MM.1S (cell line): ENCODE measurements at regions not wholly inside any gene's neighbourhood (a gene's known extent, or its start where the extent isn't known, plus 50 kb on each side); places are given as distances from the start of the nearest gene placed in this dataset.

Experiments used
- CTCF ChIP-seq: fragments of 300-600 bp; sonication (generic); IDR thresholded peaks from 2 replicates; pipeline ENCODE4 v1.5.1; 2016; ENCODE audit warnings: antibody characterized with exemption, low read length, mixed read lengths
- EZH2 ChIP-seq: fragments of 300-600 bp; sonication (generic); optimal IDR thresholded peaks from 2 replicates; pipeline ENCODE3; 2017; ENCODE audit warnings: low read depth, mild to moderate bottlenecking, antibody characterized with exemption, low read length, mixed read lengths
- EZH2phosphoT487 ChIP-seq: fragments of 300-600 bp; sonication (generic); IDR thresholded peaks from 2 replicates; pipeline ENCODE4 v1.6.1; 2018; ENCODE audit warnings: antibody characterized with exemption, low read length

DNA sequence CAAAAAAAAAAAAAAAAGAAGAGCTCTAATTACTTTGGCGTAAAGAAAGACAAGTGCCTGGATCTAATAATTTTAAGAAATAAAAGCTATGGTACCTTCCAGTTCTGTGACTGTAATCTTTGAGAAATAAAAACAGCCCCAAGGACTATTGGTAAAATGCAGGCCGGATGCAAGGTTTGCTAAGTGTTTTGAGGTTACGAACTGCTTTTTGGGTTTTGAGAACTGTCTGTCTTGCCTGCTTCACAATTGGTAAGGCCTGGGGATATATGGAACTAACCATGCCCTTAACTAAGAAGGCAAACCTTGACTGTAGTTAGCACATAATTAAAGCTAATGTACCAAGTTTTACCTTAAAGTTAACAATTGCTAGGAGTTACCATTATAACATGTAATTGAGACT lies 388.4 kb upstream of the CBLB start:
- TF ChIP-seq EZH2 = no peak
- no peak for TF ChIP-seq CTCF
- no peak for TF ChIP-seq EZH2phosphoT487
